ENCODE measurements at regions not wholly inside any gene's neighbourhood (a gene's known extent, or its start where the extent isn't known, plus 50 kb on each side); places are given as distances from the start of the nearest gene placed in this dataset.

- no peak for TF ChIP-seq USF2 (IDR thresholded peaks at IDR 0.05; ENCODE audit: low read depth, low read length)
- TF ChIP-seq USF2 (CRISPR knock-in tag; IDR thresholded peaks at IDR 0.05; ENCODE audit: borderline replicate concordance), result no peak
- no peak for TF ChIP-seq SRSF1 (optimal IDR thresholded peaks at IDR 0.05; ENCODE audit: low read depth, low read length)
- no peak for TF ChIP-seq ZNF839 (CRISPR knock-in tag; IDR thresholded peaks at IDR 0.05; ENCODE audit: borderline replicate concordance)
- no peak for TF ChIP-seq NFE2L1 (CRISPR knock-in tag; IDR thresholded peaks at IDR 0.05; ENCODE audit: borderline replicate concordance)
- no peak for TF ChIP-seq SAFB2 (CRISPR knock-in tag; IDR thresholded peaks at IDR 0.05; ENCODE audit: borderline replicate concordance, low read depth)
- no peak for TF ChIP-seq ZNF780A (CRISPR knock-in tag; IDR thresholded peaks at IDR 0.05)
- no peak for TF ChIP-seq ZSCAN30 (CRISPR knock-in tag; IDR thresholded peaks at IDR 0.05)
- TF ChIP-seq TEF (CRISPR knock-in tag; IDR thresholded peaks at IDR 0.05), result no peak
- no peak for TF ChIP-seq ZBTB49 (CRISPR knock-in tag; IDR thresholded peaks at IDR 0.05; ENCODE audit: borderline replicate concordance)
- no peak for TF ChIP-seq KLF15 (CRISPR knock-in tag; IDR thresholded peaks at IDR 0.05; ENCODE audit: borderline replicate concordance)
- TF ChIP-seq ZBTB4 (CRISPR knock-in tag; IDR thresholded peaks at IDR 0.05; ENCODE audit: borderline replicate concordance), result no peak
Observed at GRCh38 chrX:69396916-69397315, 107.2 kb upstream of the NALF2 start (continued).

All from HepG2 (cell line).